D721Med (cell line): ENCODE measurements at regions not wholly inside any gene's neighbourhood (a gene's known extent, or its start where the extent isn't known, plus 50 kb on each side); places are given as distances from the start of the nearest gene placed in this dataset.
A peak's percentile ranks its signal among the peaks of the same experiment; 100 is the strongest.

Source experiments
- DNase-seq: peaks from one replicate; pipeline ENCODE4 v3.0.0; 2011; ENCODE audit warnings: low spot score; ENCODE audit not compliant: insufficient read length
- FAIRE-seq: peaks from 2 replicates; lab custom pipeline; 2011; peaks lifted over from hg19 to GRCh38; lab: Jason Lieb, UNC
- TF ChIP-seq, protein P1 (sequence below): IDR thresholded peaks from 2 replicates; pipeline ENCODE4 v1.5.1; 2012; ENCODE audit warnings: mild to moderate bottlenecking, control low read depth; ENCODE audit not compliant: insufficient read depth; ENCODE audit errors: missing control alignments

DNA sequence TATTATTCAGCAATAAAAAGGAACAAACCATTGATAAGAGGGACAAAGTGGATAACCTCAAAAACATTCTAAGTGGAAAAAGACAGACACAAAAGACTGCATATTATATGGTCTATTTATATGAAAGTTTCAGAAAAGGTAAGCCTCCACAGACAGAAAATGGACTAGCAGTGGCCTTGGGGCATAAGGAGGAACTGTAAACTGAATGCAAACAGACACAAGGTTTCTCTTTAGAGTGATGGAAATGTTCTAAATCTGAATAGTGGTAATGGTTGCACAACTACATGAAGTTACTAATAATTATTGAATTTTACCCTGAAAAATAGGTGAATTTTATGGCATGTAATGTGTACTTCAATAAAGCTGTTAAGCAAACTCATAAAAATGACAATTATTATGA, 286.3 kb upstream of the PAPPA start:
- TF ChIP-seq, protein P1, sequence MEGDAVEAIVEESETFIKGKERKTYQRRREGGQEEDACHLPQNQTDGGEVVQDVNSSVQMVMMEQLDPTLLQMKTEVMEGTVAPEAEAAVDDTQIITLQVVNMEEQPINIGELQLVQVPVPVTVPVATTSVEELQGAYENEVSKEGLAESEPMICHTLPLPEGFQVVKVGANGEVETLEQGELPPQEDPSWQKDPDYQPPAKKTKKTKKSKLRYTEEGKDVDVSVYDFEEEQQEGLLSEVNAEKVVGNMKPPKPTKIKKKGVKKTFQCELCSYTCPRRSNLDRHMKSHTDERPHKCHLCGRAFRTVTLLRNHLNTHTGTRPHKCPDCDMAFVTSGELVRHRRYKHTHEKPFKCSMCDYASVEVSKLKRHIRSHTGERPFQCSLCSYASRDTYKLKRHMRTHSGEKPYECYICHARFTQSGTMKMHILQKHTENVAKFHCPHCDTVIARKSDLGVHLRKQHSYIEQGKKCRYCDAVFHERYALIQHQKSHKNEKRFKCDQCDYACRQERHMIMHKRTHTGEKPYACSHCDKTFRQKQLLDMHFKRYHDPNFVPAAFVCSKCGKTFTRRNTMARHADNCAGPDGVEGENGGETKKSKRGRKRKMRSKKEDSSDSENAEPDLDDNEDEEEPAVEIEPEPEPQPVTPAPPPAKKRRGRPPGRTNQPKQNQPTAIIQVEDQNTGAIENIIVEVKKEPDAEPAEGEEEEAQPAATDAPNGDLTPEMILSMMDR: no peak
- no peak for FAIRE-seq
- DNase-seq: no peak

DNA sequence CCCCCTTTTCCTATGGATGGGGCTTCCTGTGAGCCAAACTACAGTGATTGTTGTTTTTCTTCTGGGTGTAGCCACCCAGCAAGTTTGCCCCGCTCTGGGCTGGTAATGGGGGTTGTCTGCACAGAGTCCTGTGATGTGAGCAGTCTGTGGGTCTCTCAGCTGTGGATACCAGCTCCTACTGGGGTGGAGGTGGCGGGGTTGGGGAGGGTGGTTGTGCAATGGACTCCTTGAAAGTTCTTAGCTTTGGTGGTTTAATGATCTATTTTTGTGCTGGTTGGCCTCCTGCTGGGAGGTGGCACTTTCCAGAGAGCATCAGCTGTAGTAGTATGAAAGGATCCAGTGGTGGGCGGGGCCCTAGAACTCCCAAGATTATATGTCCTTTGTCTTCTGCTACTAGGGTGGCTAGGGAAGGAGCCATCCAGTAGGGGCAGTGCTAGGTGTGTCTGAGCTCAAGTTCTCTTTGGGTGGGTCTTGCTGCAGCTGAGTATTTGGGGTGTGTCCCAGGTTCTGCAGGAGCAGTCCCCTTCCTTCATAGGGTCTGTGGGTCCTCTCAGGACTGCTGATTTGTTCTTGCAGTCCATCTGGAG, 275.6 kb upstream of the PAPPA start:
- no peak for FAIRE-seq
- TF ChIP-seq, protein P1: no peak
- DNase-seq: no peak

DNA sequence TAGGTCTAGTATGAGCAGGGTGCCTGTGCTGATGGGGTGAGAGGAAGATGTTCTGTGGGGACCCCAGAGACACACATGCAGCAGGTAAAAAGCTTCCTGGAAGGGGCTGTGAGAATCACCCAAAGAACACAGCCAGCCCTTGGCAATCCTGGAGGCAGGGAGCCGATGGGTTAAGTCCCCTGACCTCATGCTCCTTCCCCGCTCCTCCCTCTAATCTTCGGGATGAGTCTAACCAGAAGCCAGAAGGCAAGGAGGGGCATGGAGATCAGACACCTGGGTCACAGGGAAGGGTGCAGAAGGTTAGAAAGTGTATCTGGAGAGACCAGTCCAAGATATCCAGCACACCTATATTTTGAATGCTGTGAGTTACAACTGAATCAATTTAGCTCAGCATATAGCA, 274.1 kb upstream of the PAPPA start:
- DNase-seq (no peak), FAIRE-seq (no peak)
- TF ChIP-seq, protein P1: no peak

DNA sequence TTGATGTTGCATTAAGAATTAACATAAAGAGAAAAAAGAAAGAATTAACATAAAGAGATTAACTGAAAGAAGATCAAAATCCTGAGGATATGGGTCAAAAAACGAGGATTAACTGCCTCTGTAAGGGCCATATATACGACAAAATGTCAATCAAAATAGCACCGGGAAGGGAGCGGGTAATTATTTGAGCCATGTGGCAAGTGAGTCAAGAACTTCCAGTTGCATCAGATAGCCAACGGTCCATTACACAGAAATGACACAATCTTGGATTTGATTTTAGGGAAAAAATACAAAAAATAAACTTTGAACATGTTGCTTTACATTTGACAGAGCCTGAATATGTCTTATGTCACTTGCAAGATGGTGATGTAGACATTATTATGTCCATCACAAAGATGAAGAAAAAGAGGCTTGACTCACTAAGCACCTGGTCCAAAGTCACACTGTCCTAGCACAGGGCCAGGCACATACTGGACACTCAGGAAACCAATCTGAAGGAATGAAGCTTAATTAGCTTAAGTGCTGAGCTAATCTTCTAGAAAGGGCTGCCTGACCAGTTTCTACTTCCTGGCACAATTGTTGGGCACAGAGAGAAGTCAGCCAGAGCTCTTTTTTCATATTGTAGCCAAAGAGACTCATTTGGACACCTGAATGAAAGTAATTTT, 273.2 kb upstream of the PAPPA start:
- no peak for DNase-seq

DNA sequence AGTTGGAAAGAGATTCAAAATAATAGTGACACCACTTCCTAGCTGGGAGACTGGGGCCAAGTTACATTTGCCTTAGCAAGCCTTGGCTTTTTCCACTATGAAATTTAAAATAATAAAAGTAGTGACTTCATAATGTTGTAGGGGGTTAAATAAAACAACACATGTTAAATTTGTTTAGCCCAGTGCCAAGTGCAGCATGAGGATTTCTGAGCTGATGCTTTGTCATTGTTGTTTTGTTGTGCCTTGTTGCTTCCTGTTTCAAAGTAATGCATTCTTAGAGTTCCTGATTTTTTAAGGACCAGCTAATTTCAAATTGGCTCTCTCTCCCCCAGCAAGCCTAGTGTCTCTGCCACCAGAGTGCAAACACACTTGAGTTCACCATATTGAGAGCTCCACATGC, 270.7 kb upstream of the PAPPA start:
- no peak for FAIRE-seq
- no peak for DNase-seq
- TF ChIP-seq, protein P1: no peak

More for the DNA sequence above, 273.2 kb upstream of the PAPPA start:
- TF ChIP-seq, protein P1: no peak
- FAIRE-seq: no peak

DNA sequence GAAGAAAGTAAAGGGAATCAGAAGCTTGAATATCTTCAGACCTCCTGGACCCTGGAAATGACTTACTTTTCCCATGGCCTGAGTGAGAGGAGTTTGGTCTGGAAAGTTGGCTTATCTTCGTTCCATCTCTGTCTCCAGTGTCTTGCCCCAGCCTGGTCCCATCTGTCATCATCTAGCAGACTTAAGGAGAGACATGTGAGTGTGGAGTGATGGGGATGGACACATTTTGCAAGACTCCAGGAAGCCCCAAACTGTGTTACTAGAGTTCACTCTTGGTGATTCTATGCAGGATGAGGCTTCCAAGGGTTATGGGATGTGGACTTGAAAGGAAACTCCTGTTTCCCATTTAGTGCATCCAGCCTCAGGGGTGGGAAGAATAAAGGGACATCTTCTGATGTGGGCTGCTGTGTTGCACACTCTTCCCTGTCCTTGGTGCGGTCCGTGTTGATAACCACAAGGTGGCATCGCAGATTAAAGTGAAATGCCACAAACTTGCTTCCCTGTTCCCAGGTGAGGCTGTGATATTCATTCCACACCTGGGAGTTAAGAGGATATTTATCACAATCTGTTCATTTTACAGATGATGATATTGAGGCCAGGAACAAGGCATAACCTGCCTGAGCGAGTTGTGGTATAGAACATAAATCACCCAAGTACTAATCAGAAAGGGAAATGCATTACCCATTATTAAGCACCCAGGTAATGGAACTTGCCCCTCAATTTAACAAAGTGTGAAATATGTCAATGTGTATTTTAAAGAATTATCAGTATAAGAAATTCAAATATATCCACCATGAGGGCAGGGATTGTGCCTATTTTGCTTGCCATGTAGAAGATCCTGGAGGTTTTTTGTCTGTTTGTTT, 269.9 kb upstream of the PAPPA start:
- no peak for DNase-seq
- TF ChIP-seq, protein P1: peak; percentile 54
- FAIRE-seq: no peak
